Osteocyte (in vitro differentiated cells): ENCODE measurements at regions not wholly inside any gene's neighbourhood (a gene's known extent, or its start where the extent isn't known, plus 50 kb on each side); places are given as distances from the start of the nearest gene placed in this dataset.
"Not testable (repeated sequence)": the region's sequence is repeated elsewhere in the genome, so short reads cannot be mapped to it uniquely, and the experiment has no call there.

Experiments used
- DNase-seq: peaks from one replicate; pipeline ENCODE4 v3.0.0; 2021; ENCODE audit warnings: mixed read lengths; ENCODE audit not compliant: unreplicated experiment; ENCODE audit errors: extremely low spot score
- H3K27ac Mint-ChIP-seq: one replicate; pipeline ENCODE4 v1.8.0; 2021; ENCODE audit warnings: mild to moderate bottlenecking, mixed read lengths; ENCODE audit not compliant: unreplicated experiment
- H3K27me3 Mint-ChIP-seq: one replicate; pipeline ENCODE4 v1.8.0; 2021; ENCODE audit warnings: mixed read lengths; ENCODE audit not compliant: unreplicated experiment
- H3K36me3 Mint-ChIP-seq: one replicate; pipeline ENCODE4 v1.8.0; 2021; ENCODE audit warnings: mixed read lengths; ENCODE audit not compliant: unreplicated experiment
- H3K4me1 Mint-ChIP-seq: one replicate; pipeline ENCODE4 v1.8.0; 2021; ENCODE audit warnings: mixed read lengths; ENCODE audit not compliant: unreplicated experiment
- H3K4me3 Mint-ChIP-seq: one replicate; pipeline ENCODE4 v1.8.0; 2021; ENCODE audit warnings: mild to moderate bottlenecking, moderate library complexity, mixed read lengths; ENCODE audit not compliant: unreplicated experiment
- H3K9me3 Mint-ChIP-seq: one replicate; pipeline ENCODE4 v1.8.0; 2021; ENCODE audit warnings: mixed read lengths; ENCODE audit not compliant: unreplicated experiment

DNA sequence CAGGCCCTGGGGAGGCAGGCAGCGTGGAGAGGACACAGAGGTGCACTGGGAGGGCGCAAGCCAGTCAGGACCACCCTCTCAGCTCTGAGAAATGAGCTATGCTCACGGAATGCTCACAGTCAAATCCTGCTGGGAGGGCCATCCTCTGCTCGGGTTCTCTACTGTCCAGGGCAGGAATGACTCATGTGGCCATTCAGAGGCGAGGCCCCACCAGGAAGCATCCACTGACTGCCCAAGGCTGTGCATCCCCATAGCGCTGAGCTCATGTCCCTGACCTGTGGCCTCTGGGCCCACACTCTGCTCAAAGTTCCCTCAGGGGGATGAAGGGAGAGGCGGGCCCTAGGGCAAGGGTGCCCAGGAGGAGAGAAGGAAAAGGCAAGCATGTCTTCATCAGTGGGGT is 182.4 kb downstream of the POTEB start:
- not testable (repeated sequence) for H3K27me3 Mint-ChIP-seq, H3K36me3 Mint-ChIP-seq, DNase-seq, H3K9me3 Mint-ChIP-seq, H3K4me3 Mint-ChIP-seq, H3K4me1 Mint-ChIP-seq, H3K27ac Mint-ChIP-seq

- H3K9me3 Mint-ChIP-seq, H3K4me3 Mint-ChIP-seq, H3K27ac Mint-ChIP-seq, H3K4me1 Mint-ChIP-seq, H3K27me3 Mint-ChIP-seq, H3K36me3 Mint-ChIP-seq, DNase-seq: not testable (repeated sequence)
These were observed 184.9 kb downstream of the POTEB start for GRCh38 chr15:21692471-21693102.

DNA sequence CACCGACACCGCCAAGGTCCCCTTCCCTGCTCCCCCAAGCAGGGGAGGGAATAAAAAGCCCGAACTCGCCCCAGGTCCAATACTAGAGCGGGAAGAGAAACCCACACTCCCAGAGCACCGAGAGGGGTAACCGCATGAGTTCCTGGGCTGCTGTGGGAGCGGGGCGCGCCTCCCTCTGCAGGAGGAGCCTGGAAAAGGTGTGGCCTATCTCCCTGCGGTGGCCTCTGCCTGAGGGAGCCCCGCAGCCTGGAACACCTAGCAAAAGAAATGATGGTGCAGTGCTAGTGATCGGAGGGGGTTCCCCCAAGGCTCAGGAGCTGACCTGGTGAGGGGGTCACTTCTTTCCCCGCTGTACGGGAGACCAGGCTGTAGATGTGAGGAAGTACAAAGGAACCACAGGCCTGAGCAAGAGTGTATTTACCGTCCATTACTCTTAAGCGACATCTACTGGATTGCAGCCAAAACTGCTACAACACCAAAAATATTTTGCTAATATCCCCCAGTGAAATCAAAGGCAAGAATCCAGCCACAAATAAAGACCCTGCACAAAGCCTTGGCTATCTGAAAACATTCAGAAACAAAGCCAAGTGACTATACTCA is 216.6 kb upstream of the POTEB3 start:
- not testable (repeated sequence) for H3K4me1 Mint-ChIP-seq, DNase-seq, H3K9me3 Mint-ChIP-seq, H3K4me3 Mint-ChIP-seq, H3K27ac Mint-ChIP-seq, H3K27me3 Mint-ChIP-seq, H3K36me3 Mint-ChIP-seq

DNA sequence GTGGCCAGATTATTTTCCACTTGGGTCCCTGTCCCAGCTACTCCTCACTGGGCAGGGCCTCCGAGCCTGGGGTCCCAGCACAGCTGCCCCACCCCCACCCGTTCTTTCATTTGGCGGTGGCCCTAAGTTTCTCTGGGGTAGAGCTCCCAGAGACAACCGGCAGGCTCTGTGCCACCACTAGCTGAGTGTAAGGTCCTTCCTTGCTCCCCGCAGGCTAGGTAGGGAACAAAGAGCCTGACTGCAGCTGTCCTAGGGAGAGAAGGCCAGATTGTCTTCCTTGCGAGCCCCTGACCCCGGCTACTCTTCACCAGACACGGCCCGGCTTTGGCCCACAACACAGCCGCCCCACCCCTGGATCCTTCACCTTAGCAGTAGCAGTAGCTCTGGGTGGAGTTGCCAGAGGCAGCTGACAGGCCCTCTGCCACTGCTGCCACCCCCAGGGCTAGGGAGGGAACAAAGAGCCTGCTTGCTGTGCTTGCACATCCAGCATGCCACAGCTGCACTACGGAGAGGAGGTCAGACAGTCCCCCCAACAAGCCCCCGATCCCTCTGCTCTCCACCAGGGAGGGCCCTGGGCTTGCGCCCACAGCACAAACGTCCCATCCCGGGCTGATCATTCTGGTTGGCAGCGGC is 215.9 kb upstream of the POTEB3 start:
- H3K36me3 Mint-ChIP-seq, H3K4me1 Mint-ChIP-seq, DNase-seq, H3K27me3 Mint-ChIP-seq, H3K27ac Mint-ChIP-seq, H3K9me3 Mint-ChIP-seq, H3K4me3 Mint-ChIP-seq: not testable (repeated sequence)

- H3K4me1 Mint-ChIP-seq, H3K36me3 Mint-ChIP-seq, H3K9me3 Mint-ChIP-seq, DNase-seq, H3K4me3 Mint-ChIP-seq, H3K27ac Mint-ChIP-seq, H3K27me3 Mint-ChIP-seq: not testable (repeated sequence)
These were observed 213.4 kb upstream of the POTEB3 start for GRCh38 chr15:21653707-21654106.

GRCh38 chr15:21638770-21639169 is 198.5 kb upstream of the POTEB3 start:
- H3K4me3 Mint-ChIP-seq, DNase-seq, H3K9me3 Mint-ChIP-seq, H3K27me3 Mint-ChIP-seq, H3K4me1 Mint-ChIP-seq, H3K27ac Mint-ChIP-seq, H3K36me3 Mint-ChIP-seq: not testable (repeated sequence)

- not testable (repeated sequence) for H3K27me3 Mint-ChIP-seq, H3K27ac Mint-ChIP-seq, H3K4me3 Mint-ChIP-seq
These were observed 186.4 kb upstream of the POTEB3 start for GRCh38 chr15:21626694-21627093.

GRCh38 chr15:21609223-21609622 is 168.9 kb upstream of the POTEB3 start:
- H3K4me1 Mint-ChIP-seq, H3K27me3 Mint-ChIP-seq, H3K27ac Mint-ChIP-seq, H3K9me3 Mint-ChIP-seq, H3K36me3 Mint-ChIP-seq, H3K4me3 Mint-ChIP-seq: not testable (repeated sequence)
- peak; percentile 68 for DNase-seq

More at GRCh38 chr15:21626694-21627093, 186.4 kb upstream of the POTEB3 start:
- H3K9me3 Mint-ChIP-seq, H3K4me1 Mint-ChIP-seq, DNase-seq, H3K36me3 Mint-ChIP-seq: not testable (repeated sequence)

GRCh38 chr15:21565426-21565825 is 125.1 kb upstream of the POTEB3 start:
- H3K27ac Mint-ChIP-seq, H3K4me3 Mint-ChIP-seq, H3K4me1 Mint-ChIP-seq, H3K36me3 Mint-ChIP-seq, DNase-seq, H3K9me3 Mint-ChIP-seq, H3K27me3 Mint-ChIP-seq: not testable (repeated sequence)

DNA sequence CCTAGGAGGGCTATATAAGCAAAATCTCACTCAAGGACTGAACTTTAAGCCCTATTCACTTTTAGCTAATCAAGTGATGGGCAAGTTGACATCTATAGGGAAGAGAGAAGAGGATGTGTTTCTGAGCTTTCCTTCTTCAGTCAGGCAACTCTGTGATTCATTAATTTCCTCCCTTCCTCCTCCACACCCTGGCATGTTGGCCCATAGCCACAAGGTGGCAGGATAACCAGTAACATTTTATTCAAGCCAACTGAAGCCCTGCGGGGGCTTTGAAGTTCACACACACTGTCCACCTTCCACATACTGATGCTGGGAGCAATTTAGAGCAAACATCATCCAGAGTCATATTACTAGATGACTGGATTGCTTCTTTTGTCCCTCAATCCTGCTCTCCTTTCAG is 111.5 kb upstream of the POTEB3 start:
- not testable (repeated sequence) for H3K36me3 Mint-ChIP-seq

GRCh38 chr15:21546182-21546903 is 106.0 kb upstream of the POTEB3 start:
- H3K27ac Mint-ChIP-seq, H3K4me1 Mint-ChIP-seq, H3K9me3 Mint-ChIP-seq, H3K4me3 Mint-ChIP-seq, H3K27me3 Mint-ChIP-seq, DNase-seq, H3K36me3 Mint-ChIP-seq: not testable (repeated sequence)

More for the DNA sequence above, 111.5 kb upstream of the POTEB3 start:
- not testable (repeated sequence) for DNase-seq, H3K27me3 Mint-ChIP-seq, H3K27ac Mint-ChIP-seq, H3K9me3 Mint-ChIP-seq, H3K4me1 Mint-ChIP-seq, H3K4me3 Mint-ChIP-seq

DNA sequence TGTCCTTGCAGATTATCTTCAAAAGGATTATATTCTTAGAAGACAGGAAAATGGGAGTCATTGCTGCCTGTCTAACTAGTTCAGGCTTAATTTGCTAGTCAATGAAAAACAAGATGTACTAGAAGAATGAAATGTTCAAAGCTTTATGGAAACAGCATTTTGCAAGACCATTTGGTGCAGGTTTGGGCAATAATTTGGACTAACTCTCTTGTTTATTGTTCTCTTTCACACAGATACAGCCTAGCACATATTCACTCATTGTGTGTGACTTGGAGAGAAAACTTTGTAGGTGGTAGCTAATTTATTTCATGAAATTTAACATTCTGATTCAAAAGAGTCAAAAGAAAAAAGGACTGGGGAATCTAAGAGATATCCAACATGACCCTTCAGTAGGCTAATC is 92.5 kb upstream of the POTEB3 start:
- H3K27ac Mint-ChIP-seq, DNase-seq, H3K36me3 Mint-ChIP-seq, H3K4me1 Mint-ChIP-seq, H3K27me3 Mint-ChIP-seq, H3K4me3 Mint-ChIP-seq: not testable (repeated sequence)
- H3K9me3 Mint-ChIP-seq, result peaks cover 41% of the 10 kb centered on the region
